Smooth muscle cell (in vitro differentiated cells): ENCODE measurements at regions not wholly inside any gene's neighbourhood (a gene's known extent, or its start where the extent isn't known, plus 50 kb on each side); places are given as distances from the start of the nearest gene placed in this dataset.

ENCODE experiments used
- DNase-seq: peaks from one replicate; lab custom pipeline; 2025; ENCODE audit not compliant: unreplicated experiment; lab: John Stamatoyannopoulos, UW
- H2AFZ ChIP-seq: fragments of 200-600 bp; sonication (generic); 2 replicates; pipeline ENCODE4 v1.6.0; 2016; ENCODE audit warnings: antibody characterized with exemption, low read depth, mild to moderate bottlenecking
- H3F3A ChIP-seq: fragments of 200-600 bp; sonication (generic); 2 replicates; pipeline ENCODE4 v1.6.0; 2017; ENCODE audit warnings: antibody characterized with exemption, low read depth
- H3K27ac ChIP-seq: fragments of 200-600 bp; sonication (generic); 2 replicates; pipeline ENCODE4 v1.5.1; 2016; ENCODE audit warnings: low read depth, mild to moderate bottlenecking
- H3K27me3 ChIP-seq: fragments of 200-600 bp; sonication (generic); 2 replicates; pipeline ENCODE4 v1.6.1; 2016; ENCODE audit warnings: low read depth, mild to moderate bottlenecking
- H3K36me3 ChIP-seq: fragments of 200-600 bp; sonication (generic); 2 replicates; pipeline ENCODE4 v1.5.1; 2016; ENCODE audit warnings: low read depth
- H3K4me1 ChIP-seq: fragments of 200-600 bp; sonication (generic); 2 replicates; pipeline ENCODE4 v1.5.1; 2016; ENCODE audit warnings: low read depth
- H3K4me2 ChIP-seq: fragments of 200-600 bp; sonication (generic); 2 replicates; pipeline ENCODE4 v1.6.0; 2016; ENCODE audit warnings: mild to moderate bottlenecking
- H3K4me3 ChIP-seq: fragments of 200-600 bp; sonication (generic); 2 replicates; pipeline ENCODE4 v1.5.1; 2016; ENCODE audit warnings: mild to moderate bottlenecking
- H3K79me2 ChIP-seq: fragments of 200-600 bp; sonication (generic); 2 replicates; pipeline ENCODE4 v1.6.0; 2016; ENCODE audit warnings: low read depth, mild to moderate bottlenecking
- H3K9ac ChIP-seq: fragments of 200-600 bp; sonication (generic); 2 replicates; pipeline ENCODE4 v1.6.0; 2016; ENCODE audit warnings: low read depth
- H3K9me3 ChIP-seq: fragments of 200-600 bp; sonication (generic); replicated peaks from 2 replicates; pipeline ENCODE4 v1.5.1; 2016; ENCODE audit warnings: low read depth
- H4K20me1 ChIP-seq: fragments of 200-600 bp; sonication (generic); 2 replicates; pipeline ENCODE4 v1.6.0; 2016; ENCODE audit warnings: low read depth
- CTCF ChIP-seq: fragments of 200-600 bp; sonication (generic); IDR thresholded peaks from 2 replicates; pipeline ENCODE4 v1.5.1; 2017; ENCODE audit warnings: borderline replicate concordance, mild to moderate bottlenecking, antibody characterized with exemption; ENCODE audit not compliant: insufficient read depth, poor library complexity, severe bottlenecking
- WGBS: methylation state at CpG from one replicate; pipeline ENCODE4 v1.1.7; 2016; ENCODE audit warnings: low lambda C conversion rate; 5-methylcytosine and 5-hydroxymethylcytosine counted together

- TF ChIP-seq CTCF, result no peak
- H3F3A ChIP-seq, result no peaks in the 10 kb centered on the region
- 56% methylated on average over 1 of the region's 1 CpG for WGBS
- DNase-seq, result no peak
- H3K36me3 ChIP-seq, result no peaks in the 10 kb centered on the region
- no peak overlapping the region for H3K27ac ChIP-seq
- no peak overlapping the region for H3K9ac ChIP-seq
- no peak overlapping the region for H3K4me2 ChIP-seq
- H3K4me3 ChIP-seq, result no peak overlapping the region
- H4K20me1 ChIP-seq, result no peaks in the 10 kb centered on the region
- H3K79me2 ChIP-seq, result no peaks in the 10 kb centered on the region
- no peaks in the 10 kb centered on the region for H3K27me3 ChIP-seq
- no peaks in the 10 kb centered on the region for H3K4me1 ChIP-seq
- H3K9me3 ChIP-seq, result no peaks in the 10 kb centered on the region
- peak overlapping the region; percentile 3 for H2AFZ ChIP-seq
Measured at GRCh38 chr4:114178392-114178791, 198.9 kb upstream of the ARSJ start.

DNA sequence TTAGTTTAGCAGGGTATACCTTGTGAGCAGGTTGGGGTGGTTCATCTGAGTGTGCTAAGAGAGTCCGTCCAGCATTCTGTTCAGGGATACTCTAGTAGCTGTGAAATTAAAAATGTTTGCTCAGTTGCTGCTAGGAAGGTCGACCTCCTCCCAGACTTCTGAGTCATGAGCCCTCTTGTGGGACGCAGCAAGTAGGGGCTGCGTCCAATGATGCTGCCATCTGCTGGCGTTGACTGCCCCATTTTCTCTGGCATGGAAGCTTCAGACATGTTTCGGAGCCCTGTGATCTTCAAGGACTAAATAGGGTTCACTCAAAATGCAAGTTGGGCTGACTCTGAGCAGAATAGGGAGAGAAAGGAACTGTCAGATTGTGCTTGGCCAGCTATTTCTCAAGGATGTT lies 201.0 kb upstream of the ARSJ start:
- no peaks in the 10 kb centered on the region for H4K20me1 ChIP-seq
- H3K27ac ChIP-seq, result no peak overlapping the region
- H3K9ac ChIP-seq, result no peak overlapping the region
- no peaks in the 10 kb centered on the region for H3K79me2 ChIP-seq
- no peaks in the 10 kb centered on the region for H3F3A ChIP-seq
- DNase-seq, result peak; percentile 10
- no peaks in the 10 kb centered on the region for H3K27me3 ChIP-seq
- no peaks in the 10 kb centered on the region for H3K36me3 ChIP-seq
- peak overlapping the region; percentile 57 for H2AFZ ChIP-seq
- H3K9me3 ChIP-seq, result no peaks in the 10 kb centered on the region
- 31% methylated on average over 6 of the region's 6 CpGs for WGBS
- no peaks in the 10 kb centered on the region for H3K4me1 ChIP-seq
- H3K4me3 ChIP-seq, result no peak overlapping the region
- peak; percentile 69 for TF ChIP-seq CTCF
- no peak overlapping the region for H3K4me2 ChIP-seq

DNA sequence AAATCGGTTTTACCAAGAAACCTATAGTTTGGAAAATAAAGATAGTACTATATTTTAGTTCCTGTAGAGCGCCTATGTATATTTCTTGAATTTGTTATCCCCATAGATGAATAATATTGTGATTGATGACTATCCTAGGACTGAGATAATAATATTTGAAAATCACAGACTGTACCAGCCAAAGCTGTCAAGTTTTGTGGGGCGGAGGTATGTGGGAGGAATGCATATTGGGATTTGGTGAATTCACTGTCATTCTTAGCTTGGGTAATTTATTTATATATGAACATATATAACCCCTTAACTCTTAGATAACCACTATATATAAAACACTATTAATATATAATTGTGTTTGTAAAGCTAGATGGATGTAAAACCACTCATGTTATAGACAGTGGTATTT lies 205.5 kb upstream of the ARSJ start:
- Histone ChIP-seq H3K4me3 (no peak overlapping the region), H3K9ac (no peak overlapping the region), H2AFZ (no peak overlapping the region), H3K4me1 (no peaks in the 10 kb centered on the region), H3F3A (no peaks in the 10 kb centered on the region), H3K27me3 (no peaks in the 10 kb centered on the region), H3K4me2 (no peak overlapping the region), H3K36me3 (no peaks in the 10 kb centered on the region), H3K79me2 (no peaks in the 10 kb centered on the region), H3K9me3 (no peaks in the 10 kb centered on the region), H4K20me1 (no peaks in the 10 kb centered on the region), H3K27ac (no peak overlapping the region)
- no peak for TF ChIP-seq CTCF
- WGBS, result 92% methylated on average over 3 of the region's 3 CpGs
- DNase-seq, result no peak

- Histone ChIP-seq H3K79me2 (no peaks in the 10 kb centered on the region), H3K4me3 (no peak overlapping the region)
- no peak for TF ChIP-seq CTCF
Measured at GRCh38 chr4:114187592-114187991, 208.1 kb upstream of the ARSJ start.

More at GRCh38 chr4:114187592-114187991, 208.1 kb upstream of the ARSJ start:
- Histone ChIP-seq H3K9ac (no peak overlapping the region), H3K4me1 (no peaks in the 10 kb centered on the region), H3K4me2 (no peak overlapping the region), H4K20me1 (no peaks in the 10 kb centered on the region), H3K27me3 (no peaks in the 10 kb centered on the region), H2AFZ (no peak overlapping the region), H3F3A (no peaks in the 10 kb centered on the region), H3K36me3 (no peaks in the 10 kb centered on the region), H3K27ac (no peak overlapping the region), H3K9me3 (no peaks in the 10 kb centered on the region)
- no peak for DNase-seq
